ENCODE measurements at regions not wholly inside any gene's neighbourhood (a gene's known extent, or its start where the extent isn't known, plus 50 kb on each side); places are given as distances from the start of the nearest gene placed in this dataset.

DNA sequence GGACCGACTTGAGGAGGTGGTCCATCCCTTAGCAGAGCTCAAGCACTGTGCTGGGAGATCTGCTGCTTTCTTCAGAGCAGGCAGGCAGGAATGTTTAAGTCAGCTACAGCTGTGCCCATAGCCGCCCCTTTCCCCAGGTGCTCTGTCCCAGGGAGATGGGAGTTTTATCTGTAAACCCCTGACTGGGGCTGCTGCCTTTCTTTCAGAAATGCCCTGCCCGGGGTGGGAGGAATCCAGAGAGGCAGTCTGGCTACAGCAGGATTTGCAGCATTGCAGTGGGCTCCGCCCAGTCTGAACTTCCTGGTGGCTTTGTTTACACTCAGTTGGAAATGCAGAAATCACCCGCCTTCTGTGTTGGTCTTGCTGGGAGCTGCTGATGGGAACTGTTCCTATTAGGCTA lies 51.2 kb upstream of the SEMA3A start:
- TF ChIP-seq, protein P1, sequence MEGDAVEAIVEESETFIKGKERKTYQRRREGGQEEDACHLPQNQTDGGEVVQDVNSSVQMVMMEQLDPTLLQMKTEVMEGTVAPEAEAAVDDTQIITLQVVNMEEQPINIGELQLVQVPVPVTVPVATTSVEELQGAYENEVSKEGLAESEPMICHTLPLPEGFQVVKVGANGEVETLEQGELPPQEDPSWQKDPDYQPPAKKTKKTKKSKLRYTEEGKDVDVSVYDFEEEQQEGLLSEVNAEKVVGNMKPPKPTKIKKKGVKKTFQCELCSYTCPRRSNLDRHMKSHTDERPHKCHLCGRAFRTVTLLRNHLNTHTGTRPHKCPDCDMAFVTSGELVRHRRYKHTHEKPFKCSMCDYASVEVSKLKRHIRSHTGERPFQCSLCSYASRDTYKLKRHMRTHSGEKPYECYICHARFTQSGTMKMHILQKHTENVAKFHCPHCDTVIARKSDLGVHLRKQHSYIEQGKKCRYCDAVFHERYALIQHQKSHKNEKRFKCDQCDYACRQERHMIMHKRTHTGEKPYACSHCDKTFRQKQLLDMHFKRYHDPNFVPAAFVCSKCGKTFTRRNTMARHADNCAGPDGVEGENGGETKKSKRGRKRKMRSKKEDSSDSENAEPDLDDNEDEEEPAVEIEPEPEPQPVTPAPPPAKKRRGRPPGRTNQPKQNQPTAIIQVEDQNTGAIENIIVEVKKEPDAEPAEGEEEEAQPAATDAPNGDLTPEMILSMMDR (IDR thresholded peaks at IDR 0.05) = no peak
- no peak for TF ChIP-seq EP300 (IDR thresholded peaks at IDR 0.05)

All from ovary (tissue), 3 donors.